Astrocyte (in vitro differentiated cells and primary cell): ENCODE measurements at regions not wholly inside any gene's neighbourhood (a gene's known extent, or its start where the extent isn't known, plus 50 kb on each side); places are given as distances from the start of the nearest gene placed in this dataset.

Experiments
- DNase-seq: peaks from one replicate; pipeline ENCODE4 v3.0.0-alpha.2; 2010; ENCODE audit warnings: low read depth
- FAIRE-seq: peaks from 2 replicates; lab custom pipeline; 2011; peaks lifted over from hg19 to GRCh38; lab: Jason Lieb, UNC
- H2AFZ ChIP-seq: 2 replicates; pipeline ENCODE4 v1.6.0; 2012; ENCODE audit warnings: low read depth, low read length, inconsistent platforms
- H3K27ac ChIP-seq: 2 replicates; pipeline ENCODE4 v1.5.1; 2011; ENCODE audit warnings: low read depth, low read length, inconsistent platforms
- H3K27me3 ChIP-seq: 2 replicates; pipeline ENCODE4 v1.6.0; 2011; ENCODE audit warnings: low read length, inconsistent platforms; ENCODE audit not compliant: insufficient read depth
- H3K36me3 ChIP-seq: 2 replicates; pipeline ENCODE4 v1.5.1; 2011; ENCODE audit warnings: low read length, inconsistent platforms; ENCODE audit not compliant: insufficient read depth
- H3K4me1 ChIP-seq: 2 replicates; pipeline ENCODE4 v1.5.1; 2011; ENCODE audit warnings: low read length, inconsistent platforms; ENCODE audit not compliant: insufficient read depth
- H3K4me2 ChIP-seq: 2 replicates; pipeline ENCODE4 v1.6.0; 2012; ENCODE audit warnings: low read length, inconsistent platforms
- H3K4me3 ChIP-seq: 2 replicates; pipeline ENCODE4 v1.5.1; 2011; ENCODE audit warnings: low read depth, mild to moderate bottlenecking, low read length, inconsistent platforms; ENCODE audit not compliant: insufficient read depth
- H3K79me2 ChIP-seq: 2 replicates; pipeline ENCODE4 v1.6.0; 2012; ENCODE audit warnings: mild to moderate bottlenecking, low read length, inconsistent platforms; ENCODE audit not compliant: insufficient read depth
- H3K9ac ChIP-seq: 2 replicates; pipeline ENCODE4 v1.6.0; 2012; ENCODE audit warnings: mild to moderate bottlenecking, low read length, inconsistent platforms
- H3K9me3 ChIP-seq: 2 replicates; pipeline ENCODE4 v1.5.1; 2012; ENCODE audit warnings: low read depth, mild to moderate bottlenecking, low read length, inconsistent platforms; ENCODE audit not compliant: insufficient read depth
- H4K20me1 ChIP-seq: 2 replicates; pipeline ENCODE4 v1.6.0; 2012; ENCODE audit warnings: low read length, inconsistent platforms; ENCODE audit not compliant: insufficient read depth
- H3K27ac Mint-ChIP-seq: one replicate; pipeline ENCODE4 v1.8.0; 2021; ENCODE audit warnings: mild to moderate bottlenecking, mixed read lengths; ENCODE audit not compliant: unreplicated experiment
- H3K27me3 Mint-ChIP-seq: one replicate; pipeline ENCODE4 v1.8.0; 2021; ENCODE audit warnings: low read depth, mixed read lengths; ENCODE audit not compliant: unreplicated experiment
- H3K36me3 Mint-ChIP-seq: one replicate; pipeline ENCODE4 v1.8.0; 2021; ENCODE audit warnings: low read depth, mixed read lengths; ENCODE audit not compliant: unreplicated experiment
- H3K4me1 Mint-ChIP-seq: one replicate; pipeline ENCODE4 v1.8.0; 2021; ENCODE audit warnings: low read depth, mixed read lengths; ENCODE audit not compliant: unreplicated experiment
- H3K4me3 Mint-ChIP-seq: one replicate; pipeline ENCODE4 v1.8.0; 2021; ENCODE audit warnings: mild to moderate bottlenecking, moderate library complexity, mixed read lengths; ENCODE audit not compliant: unreplicated experiment
- H3K9me3 Mint-ChIP-seq: one replicate; pipeline ENCODE4 v1.8.0; 2021; ENCODE audit warnings: mild to moderate bottlenecking, mixed read lengths; ENCODE audit not compliant: unreplicated experiment
- EZH2 ChIP-seq: IDR thresholded peaks from 2 replicates; pipeline ENCODE4 v1.6.1; 2012; ENCODE audit warnings: mild to moderate bottlenecking, low read length, inconsistent platforms; ENCODE audit not compliant: insufficient read depth
- TF ChIP-seq, protein P1 (sequence below): IDR thresholded peaks from 2 replicates; pipeline ENCODE4 v1.5.1; 2011; ENCODE audit warnings: low read depth, mild to moderate bottlenecking, inconsistent platforms, low read length, moderate library complexity; ENCODE audit not compliant: insufficient read depth

GRCh38 chr16:60586493-60586892 lies 1449.7 kb downstream of the CDH8 start:
- H3K4me1 ChIP-seq, result no peaks in the 10 kb centered on the region
- H3K27me3 ChIP-seq, result no peaks in the 10 kb centered on the region
- no peak overlapping the region for H2AFZ ChIP-seq
- no peaks in the 10 kb centered on the region for H3K36me3 Mint-ChIP-seq
- H3K9me3 ChIP-seq, result no peaks in the 10 kb centered on the region
- no peak overlapping the region for H3K27ac ChIP-seq
- no peaks in the 10 kb centered on the region for H4K20me1 ChIP-seq
- H3K4me3 ChIP-seq, result no peak overlapping the region
- H3K4me1 Mint-ChIP-seq, result no peaks in the 10 kb centered on the region
- no peaks in the 10 kb centered on the region for H3K79me2 ChIP-seq
- no peak overlapping the region for H3K9ac ChIP-seq
- no peaks in the 10 kb centered on the region for H3K36me3 ChIP-seq
- H3K27ac Mint-ChIP-seq, result no peak overlapping the region
- TF ChIP-seq EZH2, result no peak
- TF ChIP-seq, protein P1, sequence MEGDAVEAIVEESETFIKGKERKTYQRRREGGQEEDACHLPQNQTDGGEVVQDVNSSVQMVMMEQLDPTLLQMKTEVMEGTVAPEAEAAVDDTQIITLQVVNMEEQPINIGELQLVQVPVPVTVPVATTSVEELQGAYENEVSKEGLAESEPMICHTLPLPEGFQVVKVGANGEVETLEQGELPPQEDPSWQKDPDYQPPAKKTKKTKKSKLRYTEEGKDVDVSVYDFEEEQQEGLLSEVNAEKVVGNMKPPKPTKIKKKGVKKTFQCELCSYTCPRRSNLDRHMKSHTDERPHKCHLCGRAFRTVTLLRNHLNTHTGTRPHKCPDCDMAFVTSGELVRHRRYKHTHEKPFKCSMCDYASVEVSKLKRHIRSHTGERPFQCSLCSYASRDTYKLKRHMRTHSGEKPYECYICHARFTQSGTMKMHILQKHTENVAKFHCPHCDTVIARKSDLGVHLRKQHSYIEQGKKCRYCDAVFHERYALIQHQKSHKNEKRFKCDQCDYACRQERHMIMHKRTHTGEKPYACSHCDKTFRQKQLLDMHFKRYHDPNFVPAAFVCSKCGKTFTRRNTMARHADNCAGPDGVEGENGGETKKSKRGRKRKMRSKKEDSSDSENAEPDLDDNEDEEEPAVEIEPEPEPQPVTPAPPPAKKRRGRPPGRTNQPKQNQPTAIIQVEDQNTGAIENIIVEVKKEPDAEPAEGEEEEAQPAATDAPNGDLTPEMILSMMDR, result no peak
- FAIRE-seq (no peak), DNase-seq (no peak)
- no peaks in the 10 kb centered on the region for H3K27me3 Mint-ChIP-seq
- peaks cover 4% of the 10 kb centered on the region for H3K9me3 Mint-ChIP-seq
- no peak overlapping the region for H3K4me3 Mint-ChIP-seq
- H3K4me2 ChIP-seq, result no peak overlapping the region

DNA sequence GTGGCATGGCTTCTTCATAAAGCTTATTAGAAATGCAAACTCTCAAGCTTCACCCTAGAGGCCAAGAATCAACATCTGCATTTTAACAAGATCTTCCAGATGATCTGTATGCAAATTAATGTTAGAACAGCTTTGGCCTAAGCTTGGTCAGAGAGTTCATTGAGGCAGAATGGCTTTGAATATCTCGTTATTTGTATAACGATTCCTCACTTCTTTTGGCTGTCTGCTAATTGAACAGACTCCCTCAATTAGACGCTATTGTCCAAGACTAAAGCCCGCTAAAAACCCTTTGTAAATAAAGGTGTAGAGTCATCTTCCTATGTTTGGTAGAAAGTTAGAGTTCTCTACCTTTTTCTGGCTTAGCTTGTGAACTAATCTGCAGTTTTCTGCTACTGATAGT lies 1453.7 kb downstream of the CDH8 start:
- H3K4me1 Mint-ChIP-seq, result no peaks in the 10 kb centered on the region
- H2AFZ ChIP-seq, result no peak overlapping the region
- H3K4me3 ChIP-seq, result no peak overlapping the region
- no peak overlapping the region for H3K9ac ChIP-seq
- no peaks in the 10 kb centered on the region for H4K20me1 ChIP-seq
- H3K4me1 ChIP-seq, result no peaks in the 10 kb centered on the region
- no peaks in the 10 kb centered on the region for H3K9me3 ChIP-seq
- no peaks in the 10 kb centered on the region for H3K27me3 Mint-ChIP-seq
- H3K27ac Mint-ChIP-seq, result no peak overlapping the region
- no peaks in the 10 kb centered on the region for H3K36me3 Mint-ChIP-seq
- peaks cover 2% of the 10 kb centered on the region for H3K9me3 Mint-ChIP-seq
- no peak overlapping the region for H3K27ac ChIP-seq
- DNase-seq (no peak), FAIRE-seq (no peak)
- H3K79me2 ChIP-seq, result no peaks in the 10 kb centered on the region
- no peaks in the 10 kb centered on the region for H3K27me3 ChIP-seq
- TF ChIP-seq, protein P1, result no peak
- TF ChIP-seq EZH2, result no peak
- H3K4me2 ChIP-seq, result no peak overlapping the region
- H3K4me3 Mint-ChIP-seq, result no peak overlapping the region
- H3K36me3 ChIP-seq, result no peaks in the 10 kb centered on the region

DNA sequence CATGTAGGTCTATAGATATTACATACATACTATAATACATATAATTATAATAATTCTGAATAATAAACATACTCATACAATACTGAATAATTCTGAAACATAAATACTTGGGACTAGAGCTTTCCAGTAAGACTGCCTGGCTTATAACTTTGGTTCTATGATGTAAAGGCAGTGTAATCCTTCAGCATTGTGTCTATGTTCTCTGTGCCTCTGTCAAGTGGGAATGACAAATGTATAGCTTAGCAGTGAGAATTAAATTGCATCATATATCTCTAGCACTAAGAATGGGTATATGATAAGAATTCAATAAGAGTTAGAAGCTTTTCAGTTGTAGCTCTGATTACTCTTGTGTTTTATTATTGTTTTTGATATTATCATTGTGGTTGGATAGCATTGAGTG lies 1469.3 kb downstream of the CDH8 start:
- no peaks in the 10 kb centered on the region for H3K9me3 Mint-ChIP-seq
- no peak overlapping the region for H3K4me3 Mint-ChIP-seq
- Histone ChIP-seq H2AFZ (no peak overlapping the region), H3K9me3 (no peaks in the 10 kb centered on the region), H4K20me1 (no peaks in the 10 kb centered on the region), H3K9ac (no peak overlapping the region), H3K4me1 (no peaks in the 10 kb centered on the region), H3K79me2 (no peaks in the 10 kb centered on the region), H3K4me2 (no peak overlapping the region), H3K27me3 (no peaks in the 10 kb centered on the region), H3K4me3 (no peak overlapping the region), H3K27ac (no peak overlapping the region), H3K36me3 (no peaks in the 10 kb centered on the region)
- no peaks in the 10 kb centered on the region for H3K4me1 Mint-ChIP-seq
- H3K36me3 Mint-ChIP-seq, result no peaks in the 10 kb centered on the region
- FAIRE-seq, result no peak
- no peaks in the 10 kb centered on the region for H3K27me3 Mint-ChIP-seq
- TF ChIP-seq, protein P1, result no peak
- no peak for TF ChIP-seq EZH2
- no peak overlapping the region for H3K27ac Mint-ChIP-seq
- DNase-seq, result no peak
